WI38 (cell line): ENCODE measurements at regions not wholly inside any gene's neighbourhood (a gene's known extent, or its start where the extent isn't known, plus 50 kb on each side); places are given as distances from the start of the nearest gene placed in this dataset.

Source experiments
- H3K4me3 ChIP-seq: 2 replicates; pipeline ENCODE4 v1.5.1; 2011; ENCODE audit warnings: low read depth, mild to moderate bottlenecking, control low read depth, low read length
- CTCF ChIP-seq: IDR thresholded peaks from 2 replicates; pipeline ENCODE4 v1.5.1; 2012; ENCODE audit warnings: low read depth, mild to moderate bottlenecking, control low read depth, low read length

- no peak overlapping the region for H3K4me3 ChIP-seq
- no peak for TF ChIP-seq CTCF
Measured at GRCh38 chr4:156556336-156556735, 415.3 kb downstream of the PDGFC start.

GRCh38 chr4:156553659-156554058, 417.9 kb downstream of the PDGFC start:
- H3K4me3 ChIP-seq, result no peak overlapping the region
- no peak for TF ChIP-seq CTCF

- TF ChIP-seq CTCF, result no peak
- no peak overlapping the region for H3K4me3 ChIP-seq
Measured at GRCh38 chr4:156547891-156548290, 423.7 kb downstream of the PDGFC start.

- TF ChIP-seq CTCF, result no peak
- no peak overlapping the region for H3K4me3 ChIP-seq
Measured at GRCh38 chr4:156547439-156547838, 424.2 kb downstream of the PDGFC start.

GRCh38 chr4:156545003-156545785, 426.4 kb downstream of the PDGFC start:
- no peak for TF ChIP-seq CTCF
- no peak overlapping the region for H3K4me3 ChIP-seq

GRCh38 chr4:156539376-156539775, 432.2 kb downstream of the PDGFC start:
- H3K4me3 ChIP-seq, result no peak overlapping the region
- no peak for TF ChIP-seq CTCF

- no peak for TF ChIP-seq CTCF
- no peak overlapping the region for H3K4me3 ChIP-seq
Measured at GRCh38 chr4:156538651-156539257, 432.8 kb downstream of the PDGFC start.
